ENCODE measurements at regions not wholly inside any gene's neighbourhood (a gene's known extent, or its start where the extent isn't known, plus 50 kb on each side); places are given as distances from the start of the nearest gene placed in this dataset.
"Not testable (repeated sequence)": the region's sequence is repeated elsewhere in the genome, so short reads cannot be mapped to it uniquely, and the experiment has no call there.

- Histone ChIP-seq H3K27ac (ENCODE audit: low read length) (no peak overlapping the region), H3K9me3 (ENCODE audit: control insufficient read depth in 1 of 2, low read length in 2 of 2) (no peaks in the 10 kb centered on the region), H3K27me3 (ENCODE audit: low read depth, low read length) (no peaks in the 10 kb centered on the region), H3K4me3 (ENCODE audit: low read depth in 1 of 2, low read length in 2 of 2) (no peak overlapping the region), H3K4me1 (ENCODE audit: control insufficient read depth in 1 of 2, insufficient read depth in 2 of 2, low read length in 2 of 2) (no peaks in the 10 kb centered on the region), H3K36me3 (ENCODE audit: control insufficient read depth in 1 of 2, insufficient read depth in 2 of 2, low read length in 2 of 2) (no peaks in the 10 kb centered on the region)
Measured at GRCh38 chr7:120079704-120080103, 193.3 kb upstream of the KCND2 start.

- not testable (repeated sequence) for H3K27ac ChIP-seq (ENCODE audit: low read length); H3K9me3 ChIP-seq (ENCODE audit: control insufficient read depth in 1 of 2, low read length in 2 of 2); H3K4me1 ChIP-seq (ENCODE audit: control insufficient read depth in 1 of 2, insufficient read depth in 2 of 2, low read length in 2 of 2); H3K36me3 ChIP-seq (ENCODE audit: control insufficient read depth in 1 of 2, insufficient read depth in 2 of 2, low read length in 2 of 2); H3K27me3 ChIP-seq (ENCODE audit: low read depth, low read length); H3K4me3 ChIP-seq (ENCODE audit: low read depth in 1 of 2, low read length in 2 of 2)
Measured at GRCh38 chr7:120086468-120086867, 186.5 kb upstream of the KCND2 start.

- Histone ChIP-seq H3K4me3 (ENCODE audit: low read depth in 1 of 2, low read length in 2 of 2) (no peak overlapping the region), H3K9me3 (ENCODE audit: control insufficient read depth in 1 of 2, low read length in 2 of 2) (no peaks in the 10 kb centered on the region), H3K27ac (ENCODE audit: low read length) (no peak overlapping the region), H3K36me3 (ENCODE audit: control insufficient read depth in 1 of 2, insufficient read depth in 2 of 2, low read length in 2 of 2) (no peaks in the 10 kb centered on the region), H3K27me3 (ENCODE audit: low read depth, low read length) (no peaks in the 10 kb centered on the region), H3K4me1 (ENCODE audit: control insufficient read depth in 1 of 2, insufficient read depth in 2 of 2, low read length in 2 of 2) (no peaks in the 10 kb centered on the region)
Measured at GRCh38 chr7:120089968-120090367, 183.0 kb upstream of the KCND2 start.

- Histone ChIP-seq H3K4me3 (ENCODE audit: low read depth in 1 of 2, low read length in 2 of 2) (no peak overlapping the region), H3K9me3 (ENCODE audit: control insufficient read depth in 1 of 2, low read length in 2 of 2) (no peaks in the 10 kb centered on the region), H3K4me1 (ENCODE audit: control insufficient read depth in 1 of 2, insufficient read depth in 2 of 2, low read length in 2 of 2) (no peaks in the 10 kb centered on the region), H3K27me3 (ENCODE audit: low read depth, low read length) (no peaks in the 10 kb centered on the region), H3K27ac (ENCODE audit: low read length) (no peak overlapping the region), H3K36me3 (ENCODE audit: control insufficient read depth in 1 of 2, insufficient read depth in 2 of 2, low read length in 2 of 2) (no peaks in the 10 kb centered on the region)
Measured at GRCh38 chr7:120091807-120092206, 181.2 kb upstream of the KCND2 start.

GRCh38 chr7:120097020-120097419 lies 176.0 kb upstream of the KCND2 start:
- Histone ChIP-seq H3K36me3 (ENCODE audit: control insufficient read depth in 1 of 2, insufficient read depth in 2 of 2, low read length in 2 of 2) (no peaks in the 10 kb centered on the region), H3K27ac (ENCODE audit: low read length) (no peak overlapping the region), H3K4me3 (ENCODE audit: low read depth in 1 of 2, low read length in 2 of 2) (no peak overlapping the region), H3K27me3 (ENCODE audit: low read depth, low read length) (no peaks in the 10 kb centered on the region), H3K4me1 (ENCODE audit: control insufficient read depth in 1 of 2, insufficient read depth in 2 of 2, low read length in 2 of 2) (no peaks in the 10 kb centered on the region), H3K9me3 (ENCODE audit: control insufficient read depth in 1 of 2, low read length in 2 of 2) (no peaks in the 10 kb centered on the region)

GRCh38 chr7:120097774-120098173 lies 175.2 kb upstream of the KCND2 start:
- Histone ChIP-seq H3K27me3 (ENCODE audit: low read depth, low read length) (no peaks in the 10 kb centered on the region), H3K9me3 (ENCODE audit: control insufficient read depth in 1 of 2, low read length in 2 of 2) (no peaks in the 10 kb centered on the region)

GRCh38 chr7:120108376-120108775 lies 164.6 kb upstream of the KCND2 start:
- Histone ChIP-seq H3K4me3 (ENCODE audit: low read depth in 1 of 2, low read length in 2 of 2) (no peak overlapping the region), H3K9me3 (ENCODE audit: control insufficient read depth in 1 of 2, low read length in 2 of 2) (peaks cover 0 to 4% of the 10 kb centered on the region in 2 donors)

More at GRCh38 chr7:120097774-120098173, 175.2 kb upstream of the KCND2 start:
- Histone ChIP-seq H3K27ac (ENCODE audit: low read length) (no peak overlapping the region), H3K4me3 (ENCODE audit: low read depth in 1 of 2, low read length in 2 of 2) (no peak overlapping the region), H3K36me3 (ENCODE audit: control insufficient read depth in 1 of 2, insufficient read depth in 2 of 2, low read length in 2 of 2) (no peaks in the 10 kb centered on the region), H3K4me1 (ENCODE audit: control insufficient read depth in 1 of 2, insufficient read depth in 2 of 2, low read length in 2 of 2) (no peaks in the 10 kb centered on the region)

GRCh38 chr7:120110169-120110568 lies 162.8 kb upstream of the KCND2 start:
- Histone ChIP-seq H3K9me3 (ENCODE audit: control insufficient read depth in 1 of 2, low read length in 2 of 2) (peaks cover 0 to 4% of the 10 kb centered on the region in 2 donors), H3K36me3 (ENCODE audit: control insufficient read depth in 1 of 2, insufficient read depth in 2 of 2, low read length in 2 of 2) (no peaks in the 10 kb centered on the region), H3K27ac (ENCODE audit: low read length) (no peak overlapping the region), H3K4me3 (ENCODE audit: low read depth in 1 of 2, low read length in 2 of 2) (no peak overlapping the region), H3K4me1 (ENCODE audit: control insufficient read depth in 1 of 2, insufficient read depth in 2 of 2, low read length in 2 of 2) (no peaks in the 10 kb centered on the region), H3K27me3 (ENCODE audit: low read depth, low read length) (no peaks in the 10 kb centered on the region)

More at GRCh38 chr7:120108376-120108775, 164.6 kb upstream of the KCND2 start:
- Histone ChIP-seq H3K27me3 (ENCODE audit: low read depth, low read length) (no peaks in the 10 kb centered on the region), H3K4me1 (ENCODE audit: control insufficient read depth in 1 of 2, insufficient read depth in 2 of 2, low read length in 2 of 2) (no peaks in the 10 kb centered on the region), H3K36me3 (ENCODE audit: control insufficient read depth in 1 of 2, insufficient read depth in 2 of 2, low read length in 2 of 2) (no peaks in the 10 kb centered on the region), H3K27ac (ENCODE audit: low read length) (no peak overlapping the region)

- Histone ChIP-seq H3K4me3 (ENCODE audit: low read depth in 1 of 2, low read length in 2 of 2) (no peak overlapping the region), H3K36me3 (ENCODE audit: control insufficient read depth in 1 of 2, insufficient read depth in 2 of 2, low read length in 2 of 2) (no peaks in the 10 kb centered on the region), H3K4me1 (ENCODE audit: control insufficient read depth in 1 of 2, insufficient read depth in 2 of 2, low read length in 2 of 2) (no peaks in the 10 kb centered on the region), H3K27ac (ENCODE audit: low read length) (no peak overlapping the region), H3K9me3 (ENCODE audit: control insufficient read depth in 1 of 2, low read length in 2 of 2) (peaks cover 0 to 4% of the 10 kb centered on the region in 2 donors), H3K27me3 (ENCODE audit: low read depth, low read length) (no peaks in the 10 kb centered on the region)
Measured at GRCh38 chr7:120114626-120115025, 158.3 kb upstream of the KCND2 start.

- Histone ChIP-seq H3K27me3 (ENCODE audit: low read depth, low read length) (no peaks in the 10 kb centered on the region), H3K9me3 (ENCODE audit: control insufficient read depth in 1 of 2, low read length in 2 of 2) (no peaks in the 10 kb centered on the region), H3K36me3 (ENCODE audit: control insufficient read depth in 1 of 2, insufficient read depth in 2 of 2, low read length in 2 of 2) (no peaks in the 10 kb centered on the region), H3K4me1 (ENCODE audit: control insufficient read depth in 1 of 2, insufficient read depth in 2 of 2, low read length in 2 of 2) (no peaks in the 10 kb centered on the region), H3K27ac (ENCODE audit: low read length) (no peak overlapping the region), H3K4me3 (ENCODE audit: low read depth in 1 of 2, low read length in 2 of 2) (no peak overlapping the region)
Measured at GRCh38 chr7:120123528-120123927, 149.4 kb upstream of the KCND2 start.

- H3K4me1 ChIP-seq (ENCODE audit: control insufficient read depth in 1 of 2, insufficient read depth in 2 of 2, low read length in 2 of 2) = no peaks in the 10 kb centered on the region
- H3K27me3 ChIP-seq (ENCODE audit: low read depth, low read length) = no peaks in the 10 kb centered on the region
- no peak overlapping the region for H3K27ac ChIP-seq (ENCODE audit: low read length)
- peaks cover 4 to 9% of the 10 kb centered on the region in 2 donors for H3K9me3 ChIP-seq (ENCODE audit: control insufficient read depth in 1 of 2, low read length in 2 of 2)
- no peak overlapping the region for H3K4me3 ChIP-seq (ENCODE audit: low read depth in 1 of 2, low read length in 2 of 2)
- H3K36me3 ChIP-seq (ENCODE audit: control insufficient read depth in 1 of 2, insufficient read depth in 2 of 2, low read length in 2 of 2) = no peaks in the 10 kb centered on the region
Measured at GRCh38 chr7:120131096-120131839, 141.7 kb upstream of the KCND2 start.

- H3K9me3 ChIP-seq (ENCODE audit: control insufficient read depth in 1 of 2, low read length in 2 of 2) = no peaks in the 10 kb centered on the region
- H3K4me3 ChIP-seq (ENCODE audit: low read depth in 1 of 2, low read length in 2 of 2) = no peak overlapping the region
- no peaks in the 10 kb centered on the region for H3K27me3 ChIP-seq (ENCODE audit: low read depth, low read length)
- H3K36me3 ChIP-seq (ENCODE audit: control insufficient read depth in 1 of 2, insufficient read depth in 2 of 2, low read length in 2 of 2) = no peaks in the 10 kb centered on the region
- no peaks in the 10 kb centered on the region for H3K4me1 ChIP-seq (ENCODE audit: control insufficient read depth in 1 of 2, insufficient read depth in 2 of 2, low read length in 2 of 2)
- H3K27ac ChIP-seq (ENCODE audit: low read length) = no peak overlapping the region
Measured at GRCh38 chr7:120138497-120138896, 134.5 kb upstream of the KCND2 start.
